Vagina (tissue), 2 donors: ENCODE measurements at regions not wholly inside any gene's neighbourhood (a gene's known extent, or its start where the extent isn't known, plus 50 kb on each side); places are given as distances from the start of the nearest gene placed in this dataset.

Experiments
- DNase-seq, 2 donors: peaks; one replicate each; pipeline ENCODE4 v3.0.0-alpha.2; 2017; ENCODE audit errors: extremely low spot score in 2 of 2
- H3K27ac ChIP-seq: fragments of 200-600 bp; sonication (generic); one replicate; pipeline ENCODE4 v1.5.1; 2019
- H3K27me3 ChIP-seq: fragments of 200-600 bp; sonication (generic); one replicate; pipeline ENCODE4 v1.5.1; 2019
- H3K36me3 ChIP-seq, 2 donors: fragments of 200-600 bp; sonication (generic); one replicate each; pipeline ENCODE4 v1.5.1; 2017 to 2019
- H3K4me1 ChIP-seq: fragments of 200-600 bp; sonication (generic); one replicate; pipeline ENCODE4 v1.5.1; 2019
- H3K4me3 ChIP-seq, 2 donors: fragments of 200-600 bp; sonication (generic); 1 replicate in 1 of 2; 2 replicates in 1 of 2; pipeline ENCODE4 v1.5.1; 2016 to 2019
- H3K9me3 ChIP-seq: fragments of 200-600 bp; sonication (generic); one replicate; pipeline ENCODE4 v1.5.1; 2019
- POLR2A ChIP-seq, 2 donors: fragments of 450-650 bp; IDR thresholded peaks; one replicate each; pipeline ENCODE4 v1.6.1; 2017; ENCODE audit warnings: antibody characterized with exemption in 2 of 2, mild to moderate bottlenecking in 2 of 2, moderate library complexity in 2 of 2
- POLR2AphosphoS5 ChIP-seq, 2 donors: sonication (generic); formaldehyde crosslinking; IDR thresholded peaks; one replicate each; pipeline ENCODE4 v1.9.0; 2017; ENCODE audit warnings: antibody characterized with exemption in 2 of 2, mild to moderate bottlenecking in 2 of 2, low read depth in 1 of 2; ENCODE audit not compliant: insufficient read depth in 1 of 2
- intact Hi-C: fragments of 100-400 bp; cut with DNase I; formaldehyde crosslinking; loops from one replicate; pipeline ENCODE4 v1.15.1; 2023
- TF ChIP-seq, protein P1 (sequence below), 3 experiments: fragments of 450-650 bp in 2 of 3; fragments of 200-600 bp in 1 of 3; sonication (generic) in 1 of 3; IDR thresholded peaks; one replicate each; pipeline ENCODE4 v1.5.1; 2017 to 2019; ENCODE audit warnings: antibody characterized with exemption in 3 of 3, mild to moderate bottlenecking in 2 of 3, moderate library complexity in 2 of 3

DNA sequence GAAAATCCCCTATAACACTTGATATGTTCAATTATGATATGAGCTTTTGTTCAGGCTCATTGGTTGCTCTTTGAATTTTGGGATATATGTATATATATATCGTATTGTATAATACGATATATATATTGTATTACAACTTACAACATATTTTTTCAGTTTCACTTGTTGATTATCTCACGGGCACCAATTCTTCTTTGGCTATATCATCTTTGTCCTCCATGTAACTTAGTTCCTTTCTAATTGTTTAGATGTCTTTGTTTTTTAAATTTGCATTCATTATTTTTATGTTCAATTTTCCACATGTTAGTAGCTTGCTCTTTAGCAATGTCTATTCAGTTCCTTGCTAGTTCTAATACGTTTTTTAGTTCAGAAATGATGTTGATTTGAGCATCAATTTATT is 150.0 kb downstream of the BACH1 start:
- Histone ChIP-seq H3K36me3 (no peaks in the 10 kb centered on the region), H3K9me3 (no peaks in the 10 kb centered on the region), H3K27me3 (no peaks in the 10 kb centered on the region), H3K4me3 (no peak overlapping the region), H3K27ac (no peak overlapping the region), H3K4me1 (no peaks in the 10 kb centered on the region)
- TF ChIP-seq, protein P1, sequence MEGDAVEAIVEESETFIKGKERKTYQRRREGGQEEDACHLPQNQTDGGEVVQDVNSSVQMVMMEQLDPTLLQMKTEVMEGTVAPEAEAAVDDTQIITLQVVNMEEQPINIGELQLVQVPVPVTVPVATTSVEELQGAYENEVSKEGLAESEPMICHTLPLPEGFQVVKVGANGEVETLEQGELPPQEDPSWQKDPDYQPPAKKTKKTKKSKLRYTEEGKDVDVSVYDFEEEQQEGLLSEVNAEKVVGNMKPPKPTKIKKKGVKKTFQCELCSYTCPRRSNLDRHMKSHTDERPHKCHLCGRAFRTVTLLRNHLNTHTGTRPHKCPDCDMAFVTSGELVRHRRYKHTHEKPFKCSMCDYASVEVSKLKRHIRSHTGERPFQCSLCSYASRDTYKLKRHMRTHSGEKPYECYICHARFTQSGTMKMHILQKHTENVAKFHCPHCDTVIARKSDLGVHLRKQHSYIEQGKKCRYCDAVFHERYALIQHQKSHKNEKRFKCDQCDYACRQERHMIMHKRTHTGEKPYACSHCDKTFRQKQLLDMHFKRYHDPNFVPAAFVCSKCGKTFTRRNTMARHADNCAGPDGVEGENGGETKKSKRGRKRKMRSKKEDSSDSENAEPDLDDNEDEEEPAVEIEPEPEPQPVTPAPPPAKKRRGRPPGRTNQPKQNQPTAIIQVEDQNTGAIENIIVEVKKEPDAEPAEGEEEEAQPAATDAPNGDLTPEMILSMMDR (IDR thresholded peaks at IDR 0.05): no peak
- no peak for TF ChIP-seq POLR2AphosphoS5 (IDR thresholded peaks at IDR 0.05; ENCODE audit: insufficient read depth in 1 of 2, low read depth in 1 of 2)
- TF ChIP-seq POLR2A (IDR thresholded peaks at IDR 0.05): no peak
- DNase-seq: no peak
- intact Hi-C loops: no loop called here

DNA sequence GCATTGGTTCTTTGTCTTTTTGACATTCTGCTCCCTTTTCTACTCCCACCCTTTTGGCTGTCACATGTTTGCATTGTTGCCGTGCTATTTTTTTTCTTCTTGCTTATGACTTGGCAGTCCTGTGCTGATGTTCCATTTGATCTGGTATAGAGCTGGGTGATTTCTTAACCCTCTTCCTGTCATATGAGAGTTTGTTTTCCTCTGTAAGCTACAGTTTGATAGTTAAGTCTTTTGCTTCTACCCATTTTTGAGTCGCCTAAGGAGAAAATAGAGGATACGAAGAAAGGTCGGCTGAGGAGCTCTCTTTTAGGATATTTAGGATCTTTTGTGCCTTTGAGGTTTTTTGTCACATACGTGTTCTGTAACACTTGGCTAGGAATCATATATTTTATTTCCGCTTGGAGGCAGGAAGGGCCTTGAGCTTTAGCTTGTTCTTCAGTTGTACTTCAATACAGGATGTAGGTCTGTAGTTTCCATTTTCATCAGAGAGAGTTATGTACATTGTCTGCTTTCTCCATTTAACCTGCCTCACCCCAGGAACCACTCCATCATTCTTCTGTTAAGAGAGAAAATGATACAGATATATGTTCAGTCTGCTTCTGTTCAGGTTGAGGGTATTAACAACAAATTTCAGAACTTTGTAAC is 150.7 kb downstream of the BACH1 start:
- Histone ChIP-seq H3K4me1 (no peaks in the 10 kb centered on the region), H3K4me3 (no peak overlapping the region), H3K27me3 (no peaks in the 10 kb centered on the region), H3K36me3 (no peaks in the 10 kb centered on the region), H3K9me3 (no peaks in the 10 kb centered on the region), H3K27ac (no peak overlapping the region)
- intact Hi-C loops: no loop called here
- DNase-seq: no peak
- TF ChIP-seq, protein P1 (IDR thresholded peaks at IDR 0.05): no peak
- TF ChIP-seq POLR2A (IDR thresholded peaks at IDR 0.05): no peak

GRCh38 chr21:29450058-29450457 is 151.3 kb downstream of the BACH1 start:
- intact Hi-C loops: no loop called here
- no peak overlapping the region for H3K4me3 ChIP-seq
- TF ChIP-seq, protein P1 (IDR thresholded peaks at IDR 0.05): no peak
- TF ChIP-seq POLR2AphosphoS5 (IDR thresholded peaks at IDR 0.05; ENCODE audit: insufficient read depth in 1 of 2, low read depth in 1 of 2): no peak
- TF ChIP-seq POLR2A (IDR thresholded peaks at IDR 0.05): no peak
- H3K27ac ChIP-seq: no peak overlapping the region
- no peaks in the 10 kb centered on the region for H3K36me3 ChIP-seq
- H3K9me3 ChIP-seq: no peaks in the 10 kb centered on the region
- no peak for DNase-seq
- no peaks in the 10 kb centered on the region for H3K27me3 ChIP-seq
- H3K4me1 ChIP-seq: no peaks in the 10 kb centered on the region

GRCh38 chr21:29453511-29453910 is 154.8 kb downstream of the BACH1 start:
- no peak for DNase-seq
- TF ChIP-seq, protein P1 (IDR thresholded peaks at IDR 0.05): no peak
- TF ChIP-seq POLR2A (IDR thresholded peaks at IDR 0.05) (no peak), POLR2AphosphoS5 (IDR thresholded peaks at IDR 0.05; ENCODE audit: insufficient read depth in 1 of 2, low read depth in 1 of 2) (no peak)
- H3K36me3 ChIP-seq: no peaks in the 10 kb centered on the region
- no peak overlapping the region for H3K27ac ChIP-seq
- H3K4me3 ChIP-seq: no peak overlapping the region
- H3K27me3 ChIP-seq: no peaks in the 10 kb centered on the region
- intact Hi-C loops: no loop called here
- no peaks in the 10 kb centered on the region for H3K9me3 ChIP-seq
- H3K4me1 ChIP-seq: no peaks in the 10 kb centered on the region

DNA sequence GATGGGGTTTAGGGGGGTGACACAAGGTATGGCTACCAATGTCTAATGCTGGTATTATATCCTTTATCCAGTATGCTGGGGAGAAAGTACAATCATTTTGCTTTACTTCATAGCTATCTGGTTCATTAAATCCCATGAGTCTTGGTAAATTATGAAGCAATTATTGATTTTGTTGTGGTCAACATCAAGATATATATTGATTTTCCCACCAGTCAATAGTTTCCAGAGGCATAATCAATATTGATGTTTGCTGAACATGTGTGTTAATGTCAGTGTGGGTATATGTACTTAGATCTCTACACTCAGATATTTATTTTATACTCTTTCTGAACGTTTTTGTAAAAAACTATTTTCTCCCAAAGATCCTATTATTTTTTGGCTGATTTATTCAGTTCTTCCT is 155.5 kb downstream of the BACH1 start:
- no peak for TF ChIP-seq POLR2AphosphoS5 (IDR thresholded peaks at IDR 0.05; ENCODE audit: insufficient read depth in 1 of 2, low read depth in 1 of 2)
- TF ChIP-seq, protein P1 (IDR thresholded peaks at IDR 0.05): no peak
- no peak for TF ChIP-seq POLR2A (IDR thresholded peaks at IDR 0.05)
- Histone ChIP-seq H3K4me3 (no peak overlapping the region), H3K27ac (no peak overlapping the region), H3K36me3 (no peaks in the 10 kb centered on the region), H3K27me3 (no peaks in the 10 kb centered on the region), H3K4me1 (no peaks in the 10 kb centered on the region), H3K9me3 (no peaks in the 10 kb centered on the region)
- intact Hi-C loops: no loop called here
- no peak for DNase-seq
